Upper lobe of left lung (tissue), 6 donors: ENCODE measurements at regions not wholly inside any gene's neighbourhood (a gene's known extent, or its start where the extent isn't known, plus 50 kb on each side); places are given as distances from the start of the nearest gene placed in this dataset.
A peak's percentile ranks its signal among the peaks of the same experiment; 100 is the strongest.

Experiments used
- ATAC-seq, 2 donors: fragments of 200-7000 bp; cut with Tn5 transposase; one replicate each; pipeline ENCODE4 v1.9.1; 2022; ENCODE audit warnings: mild to moderate bottlenecking in 2 of 2, moderate library complexity in 2 of 2; ENCODE audit not compliant: low FRiP score in 2 of 2
- DNase-seq, 2 donors: peaks; one replicate each; pipeline ENCODE4 v3.0.0-alpha.2; 2019 to 2020
- H3K27ac ChIP-seq, 4 donors: fragments of 200-600 bp; sonication (generic); one replicate each; pipeline ENCODE4 v1.5.1; 2016 to 2019
- H3K27me3 ChIP-seq, 4 donors: fragments of 200-600 bp; sonication (generic); one replicate each; pipeline ENCODE4 v1.5.1; 2017 to 2019
- H3K36me3 ChIP-seq, 4 donors: fragments of 200-600 bp; sonication (generic); one replicate each; pipeline ENCODE4 v1.5.1; 2016 to 2019
- H3K4me1 ChIP-seq, 4 donors: fragments of 200-600 bp; sonication (generic); one replicate each; pipeline ENCODE4 v1.5.1; 2018 to 2019
- H3K4me3 ChIP-seq, 4 donors: fragments of 200-600 bp; sonication (generic); one replicate each; pipeline ENCODE4 v1.5.1; 2017 to 2019; ENCODE audit warnings: mild to moderate bottlenecking in 2 of 4, moderate library complexity in 1 of 4
- H3K9me3 ChIP-seq, 4 donors: fragments of 200-600 bp; sonication (generic); one replicate each; pipeline ENCODE4 v1.5.1; 2018 to 2019
- EP300 ChIP-seq, 4 donors: sonication (generic); formaldehyde crosslinking; IDR thresholded peaks; one replicate each; pipeline ENCODE4 v1.5.1; 2017; ENCODE audit warnings: antibody characterized with exemption in 4 of 4, control low read depth in 2 of 4
- POLR2A ChIP-seq, 4 donors: fragments of 450-650 bp; IDR thresholded peaks; one replicate each; pipeline ENCODE4 v1.5.1; 2016 to 2017; ENCODE audit warnings: antibody characterized with exemption in 4 of 4, mild to moderate bottlenecking in 2 of 4
- POLR2AphosphoS5 ChIP-seq, 2 donors: sonication (generic); formaldehyde crosslinking; IDR thresholded peaks; one replicate each; pipeline ENCODE4 v1.5.1; 2017; ENCODE audit warnings: antibody characterized with exemption in 2 of 2
- WGBS, 2 donors: methylation state at CpG; one replicate each; pipeline ENCODE4 v1.1.5; 2017 to 2018; 5-methylcytosine and 5-hydroxymethylcytosine counted together
- TF ChIP-seq, protein P1 (sequence below), 6 experiments: fragments of 450-650 bp in 4 of 6; fragments of 200-600 bp in 2 of 6; sonication (generic) in 2 of 6; IDR thresholded peaks; one replicate each; pipeline ENCODE4 v1.5.1; 2016 to 2019; ENCODE audit warnings: antibody characterized with exemption in 6 of 6
- donor health status: DM: no; HTN: no; CAD: no; lungs with moderate emphysema.
- donor health status: DM: no; HTN: yes; CAD: no; lungs with severe emphysema.

GRCh38 chr1:78227705-78228635, 182.2 kb downstream of the GIPC2 start:
- Histone ChIP-seq H3K36me3 (no peaks in the 10 kb centered on the region), H3K9me3 (peaks cover 0 to 6% (median 0%) of the 10 kb centered on the region in 4 donors), H3K4me3 (no peak overlapping the region), H3K27me3 (no peaks in the 10 kb centered on the region), H3K27ac (peak overlapping the region in 3 of 4 donors; percentile 17 to 46 (median 44)), H3K4me1 (no peaks in the 10 kb centered on the region)
- TF ChIP-seq POLR2AphosphoS5 (IDR thresholded peaks at IDR 0.05) (no peak), EP300 (IDR thresholded peaks at IDR 0.05) (no peak), POLR2A (IDR thresholded peaks at IDR 0.05) (no peak)
- TF ChIP-seq, protein P1, sequence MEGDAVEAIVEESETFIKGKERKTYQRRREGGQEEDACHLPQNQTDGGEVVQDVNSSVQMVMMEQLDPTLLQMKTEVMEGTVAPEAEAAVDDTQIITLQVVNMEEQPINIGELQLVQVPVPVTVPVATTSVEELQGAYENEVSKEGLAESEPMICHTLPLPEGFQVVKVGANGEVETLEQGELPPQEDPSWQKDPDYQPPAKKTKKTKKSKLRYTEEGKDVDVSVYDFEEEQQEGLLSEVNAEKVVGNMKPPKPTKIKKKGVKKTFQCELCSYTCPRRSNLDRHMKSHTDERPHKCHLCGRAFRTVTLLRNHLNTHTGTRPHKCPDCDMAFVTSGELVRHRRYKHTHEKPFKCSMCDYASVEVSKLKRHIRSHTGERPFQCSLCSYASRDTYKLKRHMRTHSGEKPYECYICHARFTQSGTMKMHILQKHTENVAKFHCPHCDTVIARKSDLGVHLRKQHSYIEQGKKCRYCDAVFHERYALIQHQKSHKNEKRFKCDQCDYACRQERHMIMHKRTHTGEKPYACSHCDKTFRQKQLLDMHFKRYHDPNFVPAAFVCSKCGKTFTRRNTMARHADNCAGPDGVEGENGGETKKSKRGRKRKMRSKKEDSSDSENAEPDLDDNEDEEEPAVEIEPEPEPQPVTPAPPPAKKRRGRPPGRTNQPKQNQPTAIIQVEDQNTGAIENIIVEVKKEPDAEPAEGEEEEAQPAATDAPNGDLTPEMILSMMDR (IDR thresholded peaks at IDR 0.05) = no peak
- 68 to 69% methylated on average over 6 of the region's 6 CpGs for WGBS, 2 donors
- ATAC-seq (no peak), DNase-seq (no peak)

- no peaks in the 10 kb centered on the region for H3K36me3 ChIP-seq
- peaks cover 0 to 6% (median 0%) of the 10 kb centered on the region in 4 donors for H3K9me3 ChIP-seq
- DNase-seq = no peak
- peak in 1 of 4 donors; percentile 52 for TF ChIP-seq POLR2A (IDR thresholded peaks at IDR 0.05)
- TF ChIP-seq, protein P1 (IDR thresholded peaks at IDR 0.05) = no peak
- TF ChIP-seq POLR2AphosphoS5 (IDR thresholded peaks at IDR 0.05) = no peak
- peak in 1 of 4 donors; percentile 53 for TF ChIP-seq EP300 (IDR thresholded peaks at IDR 0.05)
- ATAC-seq = peak; percentile 66 to 90
- no peaks in the 10 kb centered on the region for H3K4me1 ChIP-seq
- H3K27ac ChIP-seq = peak overlapping the region in 3 of 4 donors; percentile 17 to 44 (median 38)
- WGBS, 2 donors = 55 to 70% methylated on average over 3 of the region's 3 CpGs
- peak overlapping the region in 2 of 4 donors; percentile 25 to 27 for H3K4me3 ChIP-seq
- H3K27me3 ChIP-seq = no peaks in the 10 kb centered on the region
These were observed 183.6 kb downstream of the GIPC2 start for GRCh38 chr1:78229344-78229743.

- DNase-seq = no peak
- Histone ChIP-seq H3K27ac (peak overlapping the region in 1 of 4 donors; percentile 36), H3K27me3 (no peaks in the 10 kb centered on the region), H3K4me3 (peak overlapping the region in 2 of 4 donors; percentile 25 to 27), H3K36me3 (no peaks in the 10 kb centered on the region), H3K4me1 (no peaks in the 10 kb centered on the region), H3K9me3 (peaks cover 0 to 5% (median 0%) of the 10 kb centered on the region in 4 donors)
- 62 to 69% methylated on average over 3 of the region's 3 CpGs for WGBS, 2 donors
- TF ChIP-seq EP300 (IDR thresholded peaks at IDR 0.05) (no peak), POLR2A (IDR thresholded peaks at IDR 0.05) (no peak)
- ATAC-seq = no peak
These were observed 185.7 kb downstream of the GIPC2 start for GRCh38 chr1:78231477-78231876.

DNA sequence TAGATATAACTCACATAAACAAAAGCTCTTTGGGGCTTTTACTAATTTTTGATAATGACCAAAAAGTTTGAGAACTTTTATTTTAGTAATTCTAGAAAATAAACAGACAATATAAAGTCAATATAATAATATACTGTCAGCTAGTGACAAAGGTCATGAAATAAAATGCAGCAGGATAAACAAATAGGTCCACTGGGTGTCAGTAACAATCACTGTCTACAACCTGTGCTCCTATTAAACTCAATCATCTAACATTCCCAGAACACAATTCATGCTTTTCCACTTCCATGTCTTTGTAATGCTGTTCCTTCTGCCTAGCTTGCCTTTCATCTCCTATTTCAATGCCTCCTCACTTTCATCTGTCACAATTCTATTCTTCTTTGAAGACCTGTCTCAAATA, 186.1 kb downstream of the GIPC2 start:
- Histone ChIP-seq H3K4me3 (no peak overlapping the region), H3K27ac (no peak overlapping the region), H3K9me3 (peaks cover 0 to under 1% (median 0%) of the 10 kb centered on the region in 4 donors), H3K27me3 (no peaks in the 10 kb centered on the region), H3K4me1 (peaks cover 0 to 4% (median 0%) of the 10 kb centered on the region in 4 donors), H3K36me3 (no peaks in the 10 kb centered on the region)
- DNase-seq (no peak), ATAC-seq (no peak)
- no peak for TF ChIP-seq POLR2A (IDR thresholded peaks at IDR 0.05)
- TF ChIP-seq POLR2AphosphoS5 (IDR thresholded peaks at IDR 0.05) = no peak
- TF ChIP-seq, protein P1 (IDR thresholded peaks at IDR 0.05) = no peak
- no peak for TF ChIP-seq EP300 (IDR thresholded peaks at IDR 0.05)

- no peak for DNase-seq
- TF ChIP-seq POLR2A (IDR thresholded peaks at IDR 0.05) = no peak
- TF ChIP-seq, protein P1 (IDR thresholded peaks at IDR 0.05) = no peak
- no peak for TF ChIP-seq EP300 (IDR thresholded peaks at IDR 0.05)
- TF ChIP-seq POLR2AphosphoS5 (IDR thresholded peaks at IDR 0.05) = no peak
These were observed 186.9 kb downstream of the GIPC2 start for GRCh38 chr1:78232630-78233029.

More at GRCh38 chr1:78232630-78233029, 186.9 kb downstream of the GIPC2 start:
- H3K27ac ChIP-seq = no peak overlapping the region
- H3K9me3 ChIP-seq = no peaks in the 10 kb centered on the region
- no peaks in the 10 kb centered on the region for H3K27me3 ChIP-seq
- H3K4me3 ChIP-seq = no peak overlapping the region
- H3K36me3 ChIP-seq = no peaks in the 10 kb centered on the region
- no peak for ATAC-seq
- H3K4me1 ChIP-seq = peaks cover 0 to 9% (median 0%) of the 10 kb centered on the region in 4 donors
